ENCODE measurements at regions not wholly inside any gene's neighbourhood (a gene's known extent, or its start where the extent isn't known, plus 50 kb on each side); places are given as distances from the start of the nearest gene placed in this dataset.
"Not testable (repeated sequence)": the region's sequence is repeated elsewhere in the genome, so short reads cannot be mapped to it uniquely, and the experiment has no call there.

GRCh38 chr6:12348530-12349511, 58.7 kb downstream of the EDN1 start:
- no peak for DNase-seq

- DNase-seq = no peak
Measured at GRCh38 chr6:12350644-12351170, 60.5 kb downstream of the EDN1 start.

- DNase-seq = no peak
Measured at GRCh38 chr6:12351672-12352071, 61.5 kb downstream of the EDN1 start.

- DNase-seq = no peak
Measured at GRCh38 chr6:12353731-12354130, 63.6 kb downstream of the EDN1 start.

- DNase-seq = no peak
Measured at GRCh38 chr6:12354499-12354898, 64.3 kb downstream of the EDN1 start.

- DNase-seq = no peak
Measured at GRCh38 chr6:12355354-12355753, 65.2 kb downstream of the EDN1 start.

GRCh38 chr6:12356431-12356830, 66.3 kb downstream of the EDN1 start:
- no peak for DNase-seq

GRCh38 chr6:12356983-12357972, 67.1 kb downstream of the EDN1 start:
- no peak for DNase-seq

- DNase-seq = no peak
Measured at GRCh38 chr6:12359036-12359435, 68.9 kb downstream of the EDN1 start.

GRCh38 chr6:12361042-12361765, 71.0 kb downstream of the EDN1 start:
- no peak for DNase-seq

- DNase-seq = not testable (repeated sequence)
Measured at GRCh38 chr6:12363277-12363650, 73.1 kb downstream of the EDN1 start.

GRCh38 chr6:12363651-12364381, 73.7 kb downstream of the EDN1 start:
- DNase-seq = no peak

- no peak for DNase-seq
Measured at GRCh38 chr6:12364621-12365020, 74.5 kb downstream of the EDN1 start.

GRCh38 chr6:12366731-12367130, 76.6 kb downstream of the EDN1 start:
- DNase-seq = no peak

- DNase-seq = no peak
Measured at GRCh38 chr6:12367412-12367811, 77.3 kb downstream of the EDN1 start.

- no peak for DNase-seq
Measured at GRCh38 chr6:12369355-12369754, 79.2 kb downstream of the EDN1 start.

- DNase-seq = no peak
Measured at GRCh38 chr6:12369781-12370262, 79.7 kb downstream of the EDN1 start.

- DNase-seq = no peak
Measured at GRCh38 chr6:12371151-12371550, 81.0 kb downstream of the EDN1 start.

GRCh38 chr6:12371641-12372146, 81.5 kb downstream of the EDN1 start:
- DNase-seq = no peak

- DNase-seq = no peak
Measured at GRCh38 chr6:12379181-12379580, 89.0 kb downstream of the EDN1 start.

- DNase-seq = no peak
Measured at GRCh38 chr6:12381587-12381986, 91.4 kb downstream of the EDN1 start.

Data from NCI-H1048 (cell line).